Erythroblast (primary cell): ENCODE measurements at regions not wholly inside any gene's neighbourhood (a gene's known extent, or its start where the extent isn't known, plus 50 kb on each side); places are given as distances from the start of the nearest gene placed in this dataset.

Experiments used
- DNase-seq, 2 experiments: peaks; one replicate each; lab custom pipeline; 2025; lab: John Stamatoyannopoulos, UW
- GATA1 ChIP-seq: IDR thresholded peaks from 2 replicates; pipeline ENCODE4 v1.6.1; 2011; ENCODE audit warnings: low read depth, mild to moderate bottlenecking, control low read depth, low read length, moderate library complexity
- POLR2A ChIP-seq: IDR thresholded peaks from 2 replicates; pipeline ENCODE4 v1.6.1; 2011; ENCODE audit warnings: mild to moderate bottlenecking, low read length

- no peak for TF ChIP-seq GATA1
- no peak for TF ChIP-seq POLR2A
- DNase-seq = no peak
Observed at GRCh38 chr5:84573017-84573712, 188.5 kb upstream of the EDIL3 start.

GRCh38 chr5:84569307-84569706 lies 184.6 kb upstream of the EDIL3 start:
- DNase-seq = no peak
- TF ChIP-seq POLR2A (no peak), GATA1 (no peak)

- TF ChIP-seq GATA1 (no peak), POLR2A (no peak)
- DNase-seq = no peak
Observed at GRCh38 chr5:84568171-84568570, 183.5 kb upstream of the EDIL3 start.

GRCh38 chr5:84565866-84566265 lies 181.2 kb upstream of the EDIL3 start:
- no peak for DNase-seq
- TF ChIP-seq POLR2A (no peak), GATA1 (no peak)

GRCh38 chr5:84564321-84565075 lies 179.8 kb upstream of the EDIL3 start:
- DNase-seq = no peak
- no peak for TF ChIP-seq POLR2A
- no peak for TF ChIP-seq GATA1

- TF ChIP-seq POLR2A = no peak
- no peak for TF ChIP-seq GATA1
- no peak for DNase-seq
Observed at GRCh38 chr5:84550222-84550621, 165.5 kb upstream of the EDIL3 start.

- TF ChIP-seq GATA1 (no peak), POLR2A (no peak)
Observed at GRCh38 chr5:84549054-84549453, 164.4 kb upstream of the EDIL3 start.

GRCh38 chr5:84546686-84547085 lies 162.0 kb upstream of the EDIL3 start:
- DNase-seq = no peak
- TF ChIP-seq GATA1 (no peak), POLR2A (no peak)

More at GRCh38 chr5:84549054-84549453, 164.4 kb upstream of the EDIL3 start:
- DNase-seq = no peak

GRCh38 chr5:84536797-84537196 lies 152.1 kb upstream of the EDIL3 start:
- TF ChIP-seq GATA1 = no peak
- TF ChIP-seq POLR2A = no peak
- no peak for DNase-seq

GRCh38 chr5:84535281-84535680 lies 150.6 kb upstream of the EDIL3 start:
- DNase-seq = no peak
- TF ChIP-seq POLR2A = no peak
- TF ChIP-seq GATA1 = no peak

- no peak for TF ChIP-seq POLR2A
- no peak for TF ChIP-seq GATA1
- no peak for DNase-seq
Observed at GRCh38 chr5:84524491-84524890, 139.8 kb upstream of the EDIL3 start.

GRCh38 chr5:84518862-84519261 lies 134.2 kb upstream of the EDIL3 start:
- no peak for DNase-seq

GRCh38 chr5:84518370-84518769 lies 133.7 kb upstream of the EDIL3 start:
- DNase-seq = no peak
- TF ChIP-seq GATA1 (no peak), POLR2A (no peak)

More at GRCh38 chr5:84518862-84519261, 134.2 kb upstream of the EDIL3 start:
- no peak for TF ChIP-seq POLR2A
- no peak for TF ChIP-seq GATA1

GRCh38 chr5:84506625-84507024 lies 121.9 kb upstream of the EDIL3 start:
- DNase-seq = no peak
- TF ChIP-seq GATA1 = no peak
- TF ChIP-seq POLR2A = no peak
